NOMO-1 treated with dmso at 0.1 percent for 144 hours (cell line): ENCODE measurements at regions not wholly inside any gene's neighbourhood (a gene's known extent, or its start where the extent isn't known, plus 50 kb on each side); places are given as distances from the start of the nearest gene placed in this dataset.
"Not testable (repeated sequence)": the region's sequence is repeated elsewhere in the genome, so short reads cannot be mapped to it uniquely, and the experiment has no call there.

Source experiments
- DNase-seq: peaks from one replicate; lab custom pipeline; 2025; ENCODE audit not compliant: unreplicated experiment; lab: John Stamatoyannopoulos, UW

GRCh38 chr4:18155067-18156041, 133.8 kb upstream of the LCORL start:
- DNase-seq: no peak

GRCh38 chr4:18138076-18138665, 116.6 kb upstream of the LCORL start:
- no peak for DNase-seq

- DNase-seq: no peak
Observed at GRCh38 chr4:18134111-18134510, 112.6 kb upstream of the LCORL start.

- no peak for DNase-seq
Observed at GRCh38 chr4:18130256-18130655, 108.7 kb upstream of the LCORL start.

- DNase-seq: no peak
Observed at GRCh38 chr4:18128241-18128640, 106.7 kb upstream of the LCORL start.

- DNase-seq: no peak
Observed at GRCh38 chr4:18127030-18127429, 105.5 kb upstream of the LCORL start.

- DNase-seq: no peak
Observed at GRCh38 chr4:18113710-18114331, 92.3 kb upstream of the LCORL start.

GRCh38 chr4:18111081-18111480, 89.5 kb upstream of the LCORL start:
- no peak for DNase-seq

GRCh38 chr4:18110099-18110498, 88.5 kb upstream of the LCORL start:
- DNase-seq: no peak

- DNase-seq: no peak
Observed at GRCh38 chr4:18109676-18110075, 88.1 kb upstream of the LCORL start.

GRCh38 chr4:18107848-18108528, 86.4 kb upstream of the LCORL start:
- not testable (repeated sequence) for DNase-seq

GRCh38 chr4:18106620-18107019, 85.1 kb upstream of the LCORL start:
- no peak for DNase-seq

- DNase-seq: no peak
Observed at GRCh38 chr4:18105030-18106011, 83.8 kb upstream of the LCORL start.

- no peak for DNase-seq
Observed at GRCh38 chr4:18103876-18104605, 82.5 kb upstream of the LCORL start.

- no peak for DNase-seq
Observed at GRCh38 chr4:18100657-18101056, 79.1 kb upstream of the LCORL start.

- not testable (repeated sequence) for DNase-seq
Observed at GRCh38 chr4:18090447-18090846, 68.9 kb upstream of the LCORL start.

GRCh38 chr4:18082236-18082635, 60.7 kb upstream of the LCORL start:
- DNase-seq: no peak

- no peak for DNase-seq
Observed at GRCh38 chr4:18081708-18082107, 60.2 kb upstream of the LCORL start.

GRCh38 chr4:18077808-18078207, 56.3 kb upstream of the LCORL start:
- no peak for DNase-seq
